ENCODE measurements at regions not wholly inside any gene's neighbourhood (a gene's known extent, or its start where the extent isn't known, plus 50 kb on each side); places are given as distances from the start of the nearest gene placed in this dataset.

- CTCF ChIA-PET, result no interaction called here
- no peak for DNase-seq (ENCODE audit: extremely low spot score)
These were observed 1672.4 kb upstream of the LRRTM1 start for GRCh38 chr2:81976998-81977397.

GRCh38 chr2:81974216-81974615 lies 1669.7 kb upstream of the LRRTM1 start:
- TF ChIP-seq CTCF (IDR thresholded peaks at IDR 0.05; ENCODE audit: control extremely low read depth, extremely low read depth, low read depth, missing control alignments), result no peak
- ChIA-PET CTCF (no interaction called here), POLR2A (no interaction called here)
- DNase-seq (ENCODE audit: extremely low spot score), result no peak

More at GRCh38 chr2:81976998-81977397, 1672.4 kb upstream of the LRRTM1 start:
- TF ChIP-seq CTCF (IDR thresholded peaks at IDR 0.05; ENCODE audit: control extremely low read depth, extremely low read depth, low read depth, missing control alignments), result no peak
- POLR2A ChIA-PET, result no interaction called here

- DNase-seq (ENCODE audit: extremely low spot score), result no peak
- TF ChIP-seq CTCF (IDR thresholded peaks at IDR 0.05; ENCODE audit: control extremely low read depth, extremely low read depth, low read depth, missing control alignments), result no peak
- ChIA-PET CTCF (interaction anchor here (1.4 kb wide), 1 partner anchor 34 kb away, joined by 3 read pairs; no protein-coding TSS in a partner anchor), POLR2A (no interaction called here)
These were observed 1638.3 kb upstream of the LRRTM1 start for GRCh38 chr2:81942876-81943275.

- POLR2A ChIA-PET, result no interaction called here
- DNase-seq (ENCODE audit: extremely low spot score), result no peak
- CTCF ChIA-PET, result interaction anchor here (1.4 to 1.6 kb wide), 3 partner anchors 11 to 33 kb away, joined by 3 to 4 read pairs (median 4); no protein-coding TSS in a partner anchor
- TF ChIP-seq CTCF (IDR thresholded peaks at IDR 0.05; ENCODE audit: control extremely low read depth, extremely low read depth, low read depth, missing control alignments), result no peak
These were observed 1637.7 kb upstream of the LRRTM1 start for GRCh38 chr2:81942136-81942680.

GRCh38 chr2:81940266-81940955 lies 1635.9 kb upstream of the LRRTM1 start:
- no peak for TF ChIP-seq CTCF (IDR thresholded peaks at IDR 0.05; ENCODE audit: control extremely low read depth, extremely low read depth, low read depth, missing control alignments)
- no peak for DNase-seq (ENCODE audit: extremely low spot score)
- ChIA-PET POLR2A (no interaction called here), CTCF (interaction anchor here (1.6 kb wide), 2 partner anchors 12 to 18 kb away, joined by 4 read pairs; no protein-coding TSS in a partner anchor)

GRCh38 chr2:81937944-81938343 lies 1633.4 kb upstream of the LRRTM1 start:
- POLR2A ChIA-PET, result no interaction called here
- CTCF ChIA-PET, result no interaction called here
- TF ChIP-seq CTCF (IDR thresholded peaks at IDR 0.05; ENCODE audit: control extremely low read depth, extremely low read depth, low read depth, missing control alignments), result no peak
- DNase-seq (ENCODE audit: extremely low spot score), result no peak
